MCF 10A (cell line): ENCODE measurements at regions not wholly inside any gene's neighbourhood (a gene's known extent, or its start where the extent isn't known, plus 50 kb on each side); places are given as distances from the start of the nearest gene placed in this dataset.

Experiments used
- BruUV-seq: library from RNA; stranded (reverse); fragments of 400-500 nt; replicated peaks from 2 replicates; lab custom pipeline; 2021; lab: Mats Ljungman, UMichigan
- CTCF ChIA-PET: fragments of 300-600 bp; sonication (Branson Sonifier 250); formaldehyde crosslinking; extraction: SDS; loops from one replicate; lab custom pipeline; 2021; ENCODE audit warnings: antibody characterized with exemption, inconsistent platforms; lab: Yijun Ruan, JAX
- POLR2A ChIA-PET: fragments of 300-600, 350-650 bp; sonication (Branson Sonifier 250); formaldehyde crosslinking; extraction: SDS; loops from one replicate; lab custom pipeline; 2020; ENCODE audit warnings: antibody characterized with exemption, inconsistent platforms; lab: Yijun Ruan, JAX
- DNase-seq: peaks from one replicate; pipeline ENCODE4 v3.0.0-alpha.2; 2018; ENCODE audit not compliant: unreplicated experiment
- H3K27ac Mint-ChIP-seq: one replicate; pipeline ENCODE4 v1.8.0; 2022; ENCODE audit warnings: mild to moderate bottlenecking, low read depth, mixed read lengths; ENCODE audit not compliant: unreplicated experiment
- H3K27me3 Mint-ChIP-seq: one replicate; pipeline ENCODE4 v1.8.0; 2022; ENCODE audit warnings: mixed read lengths; ENCODE audit not compliant: insufficient read depth, unreplicated experiment
- H3K36me3 Mint-ChIP-seq: one replicate; pipeline ENCODE4 v1.8.0; 2022; ENCODE audit warnings: mild to moderate bottlenecking, moderate library complexity, mixed read lengths; ENCODE audit not compliant: insufficient read depth, unreplicated experiment
- H3K4me1 Mint-ChIP-seq: one replicate; pipeline ENCODE4 v1.8.0; 2022; ENCODE audit warnings: mixed read lengths; ENCODE audit not compliant: insufficient read depth, unreplicated experiment
- H3K4me3 Mint-ChIP-seq: one replicate; pipeline ENCODE4 v1.8.0; 2022; ENCODE audit warnings: mild to moderate bottlenecking, moderate library complexity, mixed read lengths; ENCODE audit not compliant: unreplicated experiment
- H3K9me3 Mint-ChIP-seq: one replicate; pipeline ENCODE4 v1.8.0; 2022; ENCODE audit warnings: mixed read lengths; ENCODE audit not compliant: unreplicated experiment
- CTCF ChIP-seq: fragments of 200-600 bp; IDR thresholded peaks from one replicate; pipeline ENCODE4 v1.8.0; 2022; ENCODE audit warnings: antibody characterized with exemption, mild to moderate bottlenecking; ENCODE audit not compliant: unreplicated experiment
- intact Hi-C: fragments of 100-400 bp; cut with micrococcal nuclease; formaldehyde crosslinking; loops from 2 replicates; pipeline ENCODE4 v1.14.1; 2022

GRCh38 chr3:159323848-159324247, 522.0 kb downstream of the MFSD1 start:
- Mint-ChIP-seq H3K9me3 (no peaks in the 10 kb centered on the region), H3K4me3 (no peak overlapping the region), H3K27me3 (no peaks in the 10 kb centered on the region), H3K36me3 (no peaks in the 10 kb centered on the region), H3K4me1 (no peaks in the 10 kb centered on the region), H3K27ac (no peak overlapping the region)
- TF ChIP-seq CTCF = no peak
- intact Hi-C loops = loop anchor here (2.0 kb wide), 1 partner anchor 135 kb away; no protein-coding TSS in a partner anchor
- no peak for DNase-seq
- BruUV-seq = no TSS peak
- ChIA-PET POLR2A (no interaction called here), CTCF (interaction anchor here (0.6 to 1.0 kb wide), 3 partner anchors 14 to 426 kb away, joined by 3 to 5 read pairs (median 3); no protein-coding TSS in a partner anchor)

GRCh38 chr3:159326998-159327397, 525.1 kb downstream of the MFSD1 start:
- Mint-ChIP-seq H3K4me1 (no peaks in the 10 kb centered on the region), H3K27me3 (no peaks in the 10 kb centered on the region), H3K9me3 (no peaks in the 10 kb centered on the region), H3K4me3 (no peak overlapping the region), H3K27ac (no peak overlapping the region), H3K36me3 (no peaks in the 10 kb centered on the region)
- CTCF ChIA-PET = interaction anchor here (1.3 kb wide), 1 partner anchor 15 kb away, joined by 4 read pairs; no protein-coding TSS in a partner anchor
- POLR2A ChIA-PET = interaction anchor here (0.7 kb wide), 1 partner anchor 117 kb away, joined by 3 read pairs; no protein-coding TSS in a partner anchor
- no TSS peak for BruUV-seq
- DNase-seq = no peak
- intact Hi-C loops = no loop called here
- no peak for TF ChIP-seq CTCF

GRCh38 chr3:159332535-159333099, 530.8 kb downstream of the MFSD1 start:
- Mint-ChIP-seq H3K36me3 (no peaks in the 10 kb centered on the region), H3K4me1 (no peaks in the 10 kb centered on the region), H3K27ac (no peak overlapping the region), H3K27me3 (no peaks in the 10 kb centered on the region), H3K4me3 (no peak overlapping the region), H3K9me3 (no peaks in the 10 kb centered on the region)
- no TSS peak for BruUV-seq
- CTCF ChIA-PET = no interaction called here
- POLR2A ChIA-PET = no interaction called here
- intact Hi-C loops = no loop called here
- no peak for DNase-seq
- TF ChIP-seq CTCF = no peak

GRCh38 chr3:159339131-159339530, 537.3 kb downstream of the MFSD1 start:
- no peaks in the 10 kb centered on the region for H3K36me3 Mint-ChIP-seq
- no peak for TF ChIP-seq CTCF
- DNase-seq = no peak
- no peak overlapping the region for H3K4me3 Mint-ChIP-seq
- ChIA-PET POLR2A (no interaction called here), CTCF (no interaction called here)
- H3K4me1 Mint-ChIP-seq = no peaks in the 10 kb centered on the region
- intact Hi-C loops = no loop called here
- no peaks in the 10 kb centered on the region for H3K27me3 Mint-ChIP-seq
- BruUV-seq = no TSS peak
- H3K9me3 Mint-ChIP-seq = peaks cover 5% of the 10 kb centered on the region
- H3K27ac Mint-ChIP-seq = no peak overlapping the region
